K562 (cell line): ENCODE measurements at regions not wholly inside any gene's neighbourhood (a gene's known extent, or its start where the extent isn't known, plus 50 kb on each side); places are given as distances from the start of the nearest gene placed in this dataset.

Source experiments
- ATAC-seq: fragments of 200-7000 bp; cut with Tn5 transposase; 3 replicates; pipeline ENCODE4 v1.9.1; 2020; ENCODE audit warnings: moderate library complexity
- BruUV-seq: library from RNA; stranded (reverse); fragments of 400-500 nt; replicated peaks from 2 replicates; lab custom pipeline; 2021; lab: Mats Ljungman, UMichigan
- CTCF ChIA-PET: fragments of 300-600 bp; formaldehyde crosslinking; extraction: SDS; loops from one replicate; lab custom pipeline; 2021; ENCODE audit warnings: low intra/inter-chr PET ratio; lab: Yijun Ruan, JAX
- POLR2A ChIA-PET: fragments of 300-600, 350-650 bp; sonication (Branson Sonifier 250); formaldehyde crosslinking; extraction: SDS; loops from one replicate; lab custom pipeline; 2021; ENCODE audit warnings: antibody characterized with exemption, inconsistent platforms; lab: Yijun Ruan, JAX
- DNase-seq, 4 experiments: peaks; one replicate each; pipeline versions ENCODE4 v3.0.0 to v3.0.0-alpha.2; 2011 to 2018; ENCODE audit warnings: low spot score in 3 of 4, mixed read lengths in 3 of 4; ENCODE audit errors: extremely low read depth in 1 of 4
- FAIRE-seq: peaks from 2 replicates; lab custom pipeline; 2011; peaks lifted over from hg19 to GRCh38; lab: Jason Lieb, UNC
- H2AFZ ChIP-seq: 2 replicates; pipeline ENCODE4 v1.6.0; 2011; ENCODE audit warnings: low read depth, low read length, control low read depth, inconsistent platforms
- H3K27ac ChIP-seq: fragments of 200-600 bp; 3 replicates; pipeline ENCODE4 v1.8.0; 2011; ENCODE audit warnings: low read depth, mild to moderate bottlenecking, control low read depth, inconsistent platforms, low read length, moderate library complexity, mixed read lengths; ENCODE audit errors: extremely low read depth
- H3K27me3 ChIP-seq, 2 experiments: fragments of 300-600 bp in 1 of 2; 2 replicates in 1 of 2; 3 replicates in 1 of 2; pipeline versions ENCODE4 v1.6.0 to v1.8.0; 2011; ENCODE audit warnings: inconsistent platforms in 2 of 2, low read length in 2 of 2, mild to moderate bottlenecking in 1 of 2, mixed read lengths in 1 of 2, moderate library complexity in 1 of 2; ENCODE audit not compliant: control insufficient read depth in 2 of 2, insufficient read depth in 2 of 2
- H3K36me3 ChIP-seq: fragments of 300-600 bp; 3 replicates; pipeline ENCODE4 v1.8.0; 2011; ENCODE audit warnings: mild to moderate bottlenecking, low read length, inconsistent platforms; ENCODE audit not compliant: control insufficient read depth, insufficient read depth
- H3K4me1 ChIP-seq, 2 experiments: fragments of 200-600 bp in 1 of 2; replicated peaks in 1 of 2; 2 replicates in 1 of 2; 3 replicates in 1 of 2; pipeline versions ENCODE4 v1.5.1 to v1.8.0; 2011; ENCODE audit warnings: inconsistent platforms in 2 of 2, low read length in 2 of 2, mild to moderate bottlenecking in 1 of 2, mixed read lengths in 1 of 2, moderate library complexity in 1 of 2; ENCODE audit not compliant: control insufficient read depth in 2 of 2, insufficient read depth in 2 of 2
- H3K4me2 ChIP-seq: 2 replicates; pipeline ENCODE4 v1.6.1; 2011; ENCODE audit warnings: low read length, control low read depth, inconsistent platforms, mixed read lengths; ENCODE audit not compliant: insufficient read depth
- H3K4me3 ChIP-seq: fragments of 200-600 bp; sonication (generic), shearing (Covaris generic); 2 replicates; pipeline ENCODE4 v1.5.1; 2016; ENCODE audit warnings: control low read depth, inconsistent platforms
- H3K79me2 ChIP-seq: fragments of 200-600 bp; 3 replicates; pipeline ENCODE4 v1.8.0; 2011; ENCODE audit warnings: low read length, inconsistent platforms; ENCODE audit not compliant: control insufficient read depth, insufficient read depth
- H3K9ac ChIP-seq, 2 experiments: 2 replicates each; pipeline versions ENCODE4 v1.6.0 to v1.6.1; 2011; ENCODE audit warnings: low read depth in 2 of 2, low read length in 2 of 2, control low read depth in 1 of 2, inconsistent platforms in 1 of 2, mild to moderate bottlenecking in 1 of 2, mixed read lengths in 1 of 2; ENCODE audit not compliant: insufficient read depth in 1 of 2
- H3K9me1 ChIP-seq: one replicate; pipeline ENCODE4 v1.6.0; 2011; ENCODE audit warnings: inconsistent platforms, mild to moderate bottlenecking, low read length, moderate library complexity; ENCODE audit not compliant: control insufficient read depth, insufficient read depth
- H3K9me3 ChIP-seq: replicated peaks from 2 replicates; pipeline ENCODE4 v1.5.1; 2011; ENCODE audit warnings: low read depth, low read length, inconsistent platforms; ENCODE audit not compliant: control insufficient read depth, insufficient read depth
- H4K20me1 ChIP-seq: replicated peaks from 2 replicates; pipeline ENCODE4 v1.6.1; 2011; ENCODE audit warnings: low read length, inconsistent platforms, mixed read lengths; ENCODE audit not compliant: control insufficient read depth, insufficient read depth
- BCL6 ChIP-seq: fragments of 250-450 bp; sonication (Bioruptor Pico); IDR thresholded peaks from 2 replicates; pipeline ENCODE4 v1.4.0; 2020
- BDP1 ChIP-seq: IDR thresholded peaks from 3 replicates; pipeline ENCODE4 v1.6.1; 2011; ENCODE audit not compliant: insufficient read length, insufficient read depth
- CHCHD3 ChIP-seq: fragments of 250-450 bp; sonication (Bioruptor Pico); IDR thresholded peaks from 2 replicates; pipeline ENCODE4 v2.1.2; 2022; ENCODE audit warnings: mild to moderate bottlenecking
- E2F3 ChIP-seq: fragments of 250-450 bp; sonication (Bioruptor Pico); IDR thresholded peaks from 2 replicates; pipeline ENCODE4 v1.4.0; 2020; ENCODE audit warnings: mild to moderate bottlenecking
- GABPA ChIP-seq: fragments of 200-800 bp; sonication (Bioruptor generic); conservative IDR thresholded peaks from 2 replicates; pipeline ENCODE4 v1.6.1; 2016; ENCODE audit warnings: low read depth, missing genetic modification characterization, missing compliant biosample characterization
- GTF2B ChIP-seq: IDR thresholded peaks from 2 replicates; pipeline ENCODE4 v1.6.1; 2011; ENCODE audit not compliant: insufficient read length; ENCODE audit errors: extremely low read depth
- KLF13 ChIP-seq: fragments of 450-650 bp; IDR thresholded peaks from 2 replicates; pipeline ENCODE4 v1.6.1; 2016; ENCODE audit warnings: missing genetic modification characterization, low read depth, mild to moderate bottlenecking, missing compliant biosample characterization, moderate library complexity, borderline replicate concordance
- L3MBTL2 ChIP-seq: fragments of 450-650 bp; IDR thresholded peaks from 2 replicates; pipeline ENCODE4 v1.6.1; 2016; ENCODE audit warnings: mild to moderate bottlenecking, moderate library complexity
- NFE2 ChIP-seq: IDR thresholded peaks from 2 replicates; pipeline ENCODE4 v1.6.1; 2014; ENCODE audit warnings: antibody characterized with exemption, low read depth
- OTX1 ChIP-seq: fragments of 450-650 bp; formaldehyde crosslinking; IDR thresholded peaks from 2 replicates; pipeline ENCODE4 v1.4.0; 2022; ENCODE audit warnings: mild to moderate bottlenecking
- PCBP1 ChIP-seq: fragments of 200-400 bp; formaldehyde crosslinking; IDR thresholded peaks from 2 replicates; pipeline ENCODE4 v1.6.1; 2018; ENCODE audit warnings: mild to moderate bottlenecking, low read depth, low read length; ENCODE audit not compliant: poor library complexity, severe bottlenecking
- PTTG1 ChIP-seq: fragments of 450-650 bp; IDR thresholded peaks from 2 replicates; pipeline ENCODE4 v1.6.1; 2016; ENCODE audit warnings: low read depth, mild to moderate bottlenecking, missing genetic modification characterization, missing compliant biosample characterization
- SOX6 ChIP-seq: fragments of 450-650 bp; IDR thresholded peaks from 2 replicates; pipeline ENCODE4 v1.6.1; 2014; ENCODE audit warnings: mild to moderate bottlenecking
- XRCC3 ChIP-seq: fragments of 450-650 bp; IDR thresholded peaks from 2 replicates; pipeline ENCODE4 v1.6.1; 2017; ENCODE audit warnings: mild to moderate bottlenecking, moderate library complexity
- ZFP36 ChIP-seq: fragments of 150-350 bp; IDR thresholded peaks from 2 replicates; pipeline ENCODE4 v1.6.1; 2018; ENCODE audit warnings: low read length, low read depth; ENCODE audit not compliant: partially characterized antibody
- ZNF41 ChIP-seq: fragments of 250-450 bp; sonication (Bioruptor Pico); conservative IDR thresholded peaks from 2 replicates; pipeline ENCODE4 v1.4.0; 2020; ENCODE audit warnings: mild to moderate bottlenecking
- ZNF551 ChIP-seq: fragments of 250-450 bp; sonication (Bioruptor Pico); IDR thresholded peaks from 2 replicates; pipeline ENCODE4 v1.5.0; 2021; ENCODE audit warnings: mild to moderate bottlenecking, moderate library complexity
- ZNF77 ChIP-seq: fragments of 250-450 bp; sonication (Bioruptor Pico); IDR thresholded peaks from 2 replicates; pipeline ENCODE4 v1.5.0; 2020
- ZNF830 ChIP-seq: fragments of 250-450 bp; sonication (Bioruptor Pico); IDR thresholded peaks from 2 replicates; pipeline ENCODE4 v1.5.0; 2021; ENCODE audit warnings: mild to moderate bottlenecking
- WGBS: fragments of 100-300 bp; shearing (Covaris generic); methylation state at CpG from one replicate; pipeline ENCODE4 v1.1.6; 2016; ENCODE audit warnings: low coverage, mixed read lengths; ENCODE audit not compliant: insufficient coverage; ENCODE audit errors: missing lambda C conversion rate; 5-methylcytosine and 5-hydroxymethylcytosine counted together
- in situ Hi-C: fragments of 300-500 bp; cut with MboI; formaldehyde crosslinking; loops from 4 replicates; pipeline ENCODE4 v1.15.0; 2018; ENCODE audit warnings: inconsistent platforms, mixed read lengths
- intact Hi-C: fragments of 100-400 bp; cut with micrococcal nuclease; formaldehyde crosslinking; loops from 2 replicates; pipeline ENCODE4 v1.14.2; 2022
- TF ChIP-seq, protein P1 (sequence below), 2 experiments: fragments of 450-650 bp; conservative IDR thresholded peaks; 2 replicates each; pipeline ENCODE4 v1.6.1; 2017; ENCODE audit warnings: mild to moderate bottlenecking in 2 of 2, moderate library complexity in 2 of 2
- TF ChIP-seq, protein P2 (sequence below): fragments of 250-450 bp; sonication (Bioruptor Pico); IDR thresholded peaks from 2 replicates; pipeline ENCODE4 v1.5.0; 2021; ENCODE audit warnings: mild to moderate bottlenecking, borderline replicate concordance

DNA sequence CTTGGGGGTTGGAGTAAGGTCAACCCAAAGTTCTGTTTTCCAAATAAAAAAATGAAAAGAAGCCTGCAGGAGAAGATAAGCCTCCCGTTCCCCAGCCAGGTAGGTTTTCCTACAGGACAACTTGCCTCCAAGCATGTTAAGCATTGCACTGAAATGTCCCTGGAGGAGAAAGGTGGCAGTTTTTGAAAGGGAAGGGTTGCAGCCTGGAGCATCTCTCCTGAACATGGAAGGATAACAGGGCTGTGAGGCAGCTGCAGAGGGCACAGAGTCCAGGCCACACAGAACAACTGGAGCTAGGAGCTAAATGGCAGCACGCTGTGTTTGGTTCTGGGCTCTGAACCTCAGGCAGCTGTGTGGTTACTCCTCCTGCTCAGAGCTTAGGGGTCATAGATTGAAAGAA is 452.9 kb downstream of the TCERG1L start (continued):
- TF ChIP-seq, protein P1, sequence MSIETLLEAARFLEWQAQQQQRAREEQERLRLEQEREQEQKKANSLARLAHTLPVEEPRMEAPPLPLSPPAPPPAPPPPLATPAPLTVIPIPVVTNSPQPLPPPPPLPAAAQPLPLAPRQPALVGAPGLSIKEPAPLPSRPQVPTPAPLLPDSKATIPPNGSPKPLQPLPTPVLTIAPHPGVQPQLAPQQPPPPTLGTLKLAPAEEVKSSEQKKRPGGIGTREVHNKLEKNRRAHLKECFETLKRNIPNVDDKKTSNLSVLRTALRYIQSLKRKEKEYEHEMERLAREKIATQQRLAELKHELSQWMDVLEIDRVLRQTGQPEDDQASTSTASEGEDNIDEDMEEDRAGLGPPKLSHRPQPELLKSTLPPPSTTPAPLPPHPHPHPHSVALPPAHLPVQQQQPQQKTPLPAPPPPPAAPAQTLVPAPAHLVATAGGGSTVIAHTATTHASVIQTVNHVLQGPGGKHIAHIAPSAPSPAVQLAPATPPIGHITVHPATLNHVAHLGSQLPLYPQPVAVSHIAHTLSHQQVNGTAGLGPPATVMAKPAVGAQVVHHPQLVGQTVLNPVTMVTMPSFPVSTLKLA (conservative IDR thresholded peaks at IDR 0.05): no peak
- TF ChIP-seq GTF2B: no peak
- no peak for TF ChIP-seq NFE2
- TF ChIP-seq, all 486 proteins: peak for 0

GRCh38 chr10:130859427-130859826 is 452.1 kb downstream of the TCERG1L start:
- no peak for ATAC-seq
- ChIA-PET POLR2A (no interaction called here), CTCF (no interaction called here)
- H3K4me1 ChIP-seq: no peaks in the 10 kb centered on the region
- H3K9me3 ChIP-seq: no peaks in the 10 kb centered on the region
- no peak overlapping the region for H3K27ac ChIP-seq
- intact Hi-C loops: no loop called here
- WGBS: 0% methylated on average over 6 of the region's 6 CpGs
- H3K79me2 ChIP-seq: no peaks in the 10 kb centered on the region
- DNase-seq: no peak
- no peaks in the 10 kb centered on the region for H3K27me3 ChIP-seq
- H3K36me3 ChIP-seq: no peaks in the 10 kb centered on the region
- BruUV-seq: no TSS peak
- H3K9ac ChIP-seq: no peak overlapping the region
- H3K4me3 ChIP-seq: no peak overlapping the region
- no peaks in the 10 kb centered on the region for H3K9me1 ChIP-seq
- TF ChIP-seq ZNF41 (CRISPR knock-in tag) (no peak), ZFP36 (no peak), GABPA (tag) (no peak), XRCC3 (no peak), BCL6 (CRISPR knock-in tag) (no peak), PTTG1 (no peak), ZNF830 (CRISPR knock-in tag) (no peak), PCBP1 (no peak), SOX6 (no peak), OTX1 (CRISPR knock-in tag) (no peak), ZNF551 (CRISPR knock-in tag) (no peak), L3MBTL2 (no peak), BDP1 (no peak), ZNF77 (CRISPR knock-in tag) (no peak), CHCHD3 (CRISPR knock-in tag) (no peak), KLF13 (tag) (no peak), E2F3 (CRISPR knock-in tag) (no peak)
- TF ChIP-seq, protein P2, sequence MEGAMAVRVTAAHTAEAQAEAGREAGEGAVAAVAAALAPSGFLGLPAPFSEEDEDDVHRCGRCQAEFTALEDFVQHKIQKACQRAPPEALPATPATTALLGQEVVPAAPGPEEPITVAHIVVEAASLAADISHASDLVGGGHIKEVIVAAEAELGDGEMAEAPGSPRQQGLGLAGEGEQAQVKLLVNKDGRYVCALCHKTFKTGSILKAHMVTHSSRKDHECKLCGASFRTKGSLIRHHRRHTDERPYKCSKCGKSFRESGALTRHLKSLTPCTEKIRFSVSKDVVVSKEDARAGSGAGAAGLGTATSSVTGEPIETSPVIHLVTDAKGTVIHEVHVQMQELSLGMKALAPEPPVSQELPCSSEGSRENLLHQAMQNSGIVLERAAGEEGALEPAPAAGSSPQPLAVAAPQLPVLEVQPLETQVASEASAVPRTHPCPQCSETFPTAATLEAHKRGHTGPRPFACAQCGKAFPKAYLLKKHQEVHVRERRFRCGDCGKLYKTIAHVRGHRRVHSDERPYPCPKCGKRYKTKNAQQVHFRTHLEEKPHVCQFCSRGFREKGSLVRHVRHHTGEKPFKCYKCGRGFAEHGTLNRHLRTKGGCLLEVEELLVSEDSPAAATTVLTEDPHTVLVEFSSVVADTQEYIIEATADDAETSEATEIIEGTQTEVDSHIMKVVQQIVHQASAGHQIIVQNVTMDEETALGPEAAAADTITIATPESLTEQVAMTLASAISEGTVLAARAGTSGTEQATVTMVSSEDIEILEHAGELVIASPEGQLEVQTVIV (CRISPR knock-in tag): no peak
- TF ChIP-seq, all 486 proteins: peak for 0
- no peaks in the 10 kb centered on the region for H4K20me1 ChIP-seq
- in situ Hi-C loops: no loop called here
- FAIRE-seq: no peak
- no peak overlapping the region for H3K4me2 ChIP-seq
- no peak overlapping the region for H2AFZ ChIP-seq
